Superior temporal gyrus (tissue), 1 donor: ENCODE measurements at regions not wholly inside any gene's neighbourhood (a gene's known extent, or its start where the extent isn't known, plus 50 kb on each side); places are given as distances from the start of the nearest gene placed in this dataset.

Experiments
- DNase-seq: peaks from one replicate; pipeline ENCODE4 v3.0.0-alpha.2; 2016; ENCODE audit errors: extremely low spot score

DNA sequence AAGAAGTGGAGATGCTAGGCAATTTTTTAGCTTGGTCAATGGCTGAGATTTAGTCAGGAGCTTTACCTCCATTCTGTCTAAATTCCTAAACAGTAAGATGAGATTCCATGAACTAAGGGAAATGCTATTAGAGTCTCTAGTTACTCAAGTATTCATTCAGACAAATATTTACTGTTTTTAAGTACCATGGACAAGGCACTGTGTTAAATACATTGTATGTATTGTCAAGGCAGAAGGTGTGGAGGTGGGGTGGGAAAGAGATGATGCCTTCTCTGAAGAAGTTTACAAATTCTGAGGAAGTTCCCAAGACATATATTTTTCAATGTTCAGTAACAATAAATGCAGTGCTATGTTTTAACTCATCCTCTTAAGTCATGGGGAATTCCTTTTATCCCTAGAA is 459.9 kb upstream of the NMUR2 start:
- DNase-seq: no peak

DNA sequence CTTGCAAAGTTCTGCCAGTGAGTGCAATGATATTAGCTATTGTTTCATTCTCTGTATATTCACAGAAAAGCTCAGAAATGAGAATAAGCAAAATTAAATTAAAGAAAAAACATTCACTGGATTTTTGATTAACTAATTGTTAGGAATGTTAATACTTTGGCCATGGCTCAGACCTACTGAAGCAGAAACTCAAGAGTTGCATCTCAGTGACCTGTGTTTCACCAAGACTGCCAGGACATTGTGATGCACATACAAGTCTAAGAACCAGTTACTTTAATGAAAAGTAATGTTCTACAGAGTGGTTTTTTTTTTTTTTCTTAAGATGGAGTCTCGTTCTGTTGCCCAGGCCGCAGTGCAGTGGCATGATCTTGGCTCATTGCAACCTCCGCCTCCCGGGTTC is 464.9 kb upstream of the NMUR2 start:
- no peak for DNase-seq

DNA sequence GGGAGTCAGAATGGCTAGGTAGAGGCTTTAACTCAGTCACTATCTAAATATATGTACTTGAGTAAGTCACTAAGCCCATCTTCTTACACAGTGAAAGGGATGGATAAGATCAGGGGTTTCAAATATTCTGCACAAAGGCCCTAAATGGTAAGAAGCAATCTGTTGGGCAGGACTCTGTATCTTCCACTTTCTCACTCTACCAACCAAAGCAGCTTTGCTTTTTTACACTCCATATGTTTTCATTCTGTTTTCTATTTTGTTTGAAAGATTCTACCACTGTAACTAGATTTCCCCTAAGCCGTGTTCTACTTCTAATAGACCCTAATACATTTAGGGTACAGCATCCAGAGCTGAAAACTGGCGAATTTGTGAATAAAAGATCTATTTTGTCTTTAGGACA is 477.5 kb upstream of the NMUR2 start:
- DNase-seq: no peak

DNA sequence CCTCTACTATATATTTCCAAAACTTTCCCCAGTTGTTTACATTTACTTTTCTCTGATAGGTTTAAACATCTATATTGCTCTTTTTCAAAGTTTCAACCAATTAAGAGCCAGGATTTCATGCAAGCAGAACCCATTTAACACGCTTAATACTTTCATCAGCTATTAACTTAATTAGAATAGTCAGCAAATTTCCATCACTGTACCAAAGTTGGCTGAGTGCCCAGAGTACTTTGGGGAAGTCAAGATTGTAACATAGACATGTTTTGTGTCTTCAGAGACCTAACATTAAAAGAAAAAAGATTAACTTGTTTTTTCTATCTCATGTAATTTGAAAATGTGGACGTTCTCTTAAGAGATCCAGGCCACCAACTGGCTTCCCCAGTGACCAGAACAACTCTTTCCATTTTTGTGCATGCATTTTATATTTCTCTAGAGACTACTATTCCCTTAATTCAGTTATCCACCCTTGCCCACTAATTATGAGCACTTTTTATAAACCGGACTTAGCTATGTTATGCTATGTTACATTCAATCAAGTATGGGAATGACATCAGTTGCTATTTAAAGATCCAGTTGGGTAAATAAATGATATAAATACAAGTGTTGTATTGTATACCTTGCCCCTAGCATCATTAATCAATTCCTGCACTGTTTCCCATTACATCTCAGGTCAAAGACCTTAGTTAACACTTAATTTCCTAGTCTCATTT is 478.1 kb upstream of the NMUR2 start:
- no peak for DNase-seq

DNA sequence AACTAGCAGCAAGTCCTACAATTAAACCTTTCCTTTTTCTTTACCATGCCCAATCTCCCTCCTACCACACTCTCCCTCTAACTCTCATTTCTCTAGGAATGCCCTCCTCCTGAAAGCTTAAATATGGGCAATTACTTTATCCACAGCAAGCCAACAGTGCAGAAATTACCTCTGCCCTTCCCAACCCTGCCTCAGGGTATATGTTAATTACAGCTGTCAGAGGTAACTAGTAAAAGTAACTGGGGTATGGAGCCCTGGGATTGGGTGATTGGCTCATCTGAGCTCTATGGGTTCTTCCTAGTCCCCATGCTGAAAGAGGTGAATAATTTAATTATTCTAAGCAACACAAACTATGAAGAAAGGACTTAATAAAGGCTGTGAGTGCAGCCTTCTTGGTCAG is 478.9 kb upstream of the NMUR2 start:
- no peak for DNase-seq

DNA sequence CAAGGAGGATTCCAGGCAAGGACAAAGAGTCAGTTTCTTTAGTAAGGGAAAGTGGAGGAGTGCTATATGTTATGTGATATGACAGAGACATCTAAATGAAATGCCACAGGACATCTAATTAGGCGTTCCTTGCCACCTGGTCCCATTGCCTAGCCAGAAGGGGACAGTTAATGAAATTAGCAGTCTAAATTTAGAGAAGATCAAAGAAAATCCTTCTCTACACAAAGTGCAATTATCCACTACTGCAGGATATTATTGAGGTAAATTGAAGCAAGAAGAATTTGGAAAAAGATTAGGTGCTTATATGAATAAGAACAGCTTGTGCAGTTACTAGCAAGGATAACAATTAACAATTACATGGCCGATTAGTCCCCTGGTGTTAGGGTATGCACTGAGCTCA is 495.3 kb upstream of the NMUR2 start:
- DNase-seq: no peak

DNA sequence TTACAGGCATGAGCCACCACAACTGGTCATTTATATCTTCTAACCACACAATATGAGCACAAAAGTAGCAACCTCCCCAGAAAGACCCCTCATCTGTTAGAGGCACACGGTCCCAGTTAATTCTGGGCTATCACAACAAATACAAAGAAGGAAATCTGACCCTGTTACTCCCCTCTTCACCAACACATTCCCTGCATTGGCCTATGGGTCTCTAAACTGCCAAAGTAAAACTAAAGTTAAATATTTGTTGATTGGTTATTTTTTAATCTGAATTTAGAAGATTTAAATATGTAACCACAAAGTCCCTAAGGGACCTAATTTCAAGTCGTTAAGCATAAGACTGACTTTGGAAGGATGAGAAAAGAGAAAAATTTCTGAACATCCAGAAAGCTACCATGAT is 496.7 kb upstream of the NMUR2 start:
- no peak for DNase-seq

DNA sequence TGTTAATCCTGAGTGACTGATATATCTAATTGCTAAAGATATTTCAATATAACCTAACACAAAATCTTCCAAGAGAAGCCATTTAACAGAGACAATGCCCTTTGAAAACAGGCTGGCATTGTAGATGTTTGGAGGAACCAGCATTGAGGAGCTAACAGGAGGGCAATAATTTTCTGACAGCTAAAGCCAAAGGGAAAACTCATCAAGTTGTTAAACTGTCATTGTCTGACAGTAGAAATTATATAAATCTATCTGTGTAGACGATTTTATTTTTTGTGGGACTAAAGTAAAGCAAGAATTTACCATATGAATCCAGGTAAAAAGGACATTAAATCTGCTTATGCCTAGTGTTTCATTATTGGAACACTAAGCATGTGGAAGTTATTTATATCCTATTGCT is 500.2 kb upstream of the NMUR2 start:
- DNase-seq: no peak

DNA sequence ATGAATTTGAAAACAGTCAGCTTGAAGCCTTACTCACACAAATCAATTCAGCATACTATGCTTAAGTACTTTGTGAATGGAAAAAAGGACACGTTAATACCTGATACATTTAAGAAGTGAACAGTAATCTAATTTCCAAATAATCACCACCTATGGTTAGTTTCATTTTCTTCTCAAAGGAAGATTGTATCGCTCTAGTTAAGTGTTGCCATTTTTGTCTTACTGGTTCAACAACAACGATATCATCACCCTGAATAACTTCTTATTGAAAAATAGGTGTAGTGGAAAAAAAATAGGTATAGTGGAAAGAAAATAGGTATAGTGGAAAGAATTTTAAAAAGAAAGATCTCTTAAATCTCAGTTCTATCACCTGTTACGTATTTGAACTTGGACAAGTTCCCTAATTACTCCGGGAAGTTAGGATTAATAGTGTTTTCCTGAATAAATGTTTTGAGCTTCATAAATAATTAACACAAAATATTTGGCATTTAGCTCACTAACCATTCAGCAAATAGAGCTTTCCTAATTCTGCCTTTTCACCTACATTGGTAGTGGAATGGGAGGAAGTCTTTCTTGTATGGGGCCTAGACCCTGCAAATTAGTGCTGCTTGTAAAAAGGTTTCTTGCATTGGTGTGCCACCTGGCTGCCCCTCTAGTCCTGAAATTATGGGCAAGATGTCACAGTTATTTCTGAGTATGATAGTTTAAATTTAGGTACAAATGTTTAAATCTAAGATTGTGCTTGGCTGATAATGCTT is 502.6 kb upstream of the NMUR2 start:
- no peak for DNase-seq

DNA sequence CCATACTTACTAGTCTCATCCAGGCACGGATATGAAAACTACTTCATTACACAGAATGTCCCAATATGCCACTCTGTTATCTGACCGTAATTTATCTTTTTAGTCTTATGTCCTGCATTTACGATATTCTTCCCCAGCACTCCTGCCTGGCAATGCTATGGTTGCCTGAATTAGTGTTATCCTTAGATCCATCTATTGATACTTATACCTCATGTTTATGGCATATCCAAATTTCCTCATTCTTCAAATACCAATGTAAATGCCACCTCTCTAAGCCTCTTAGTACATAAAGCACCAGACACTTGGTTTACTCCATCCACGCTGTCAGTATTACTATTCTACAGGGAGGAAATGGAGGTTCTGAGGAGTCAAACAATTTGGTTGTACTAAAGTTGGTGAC is 507.8 kb upstream of the NMUR2 start:
- no peak for DNase-seq

DNA sequence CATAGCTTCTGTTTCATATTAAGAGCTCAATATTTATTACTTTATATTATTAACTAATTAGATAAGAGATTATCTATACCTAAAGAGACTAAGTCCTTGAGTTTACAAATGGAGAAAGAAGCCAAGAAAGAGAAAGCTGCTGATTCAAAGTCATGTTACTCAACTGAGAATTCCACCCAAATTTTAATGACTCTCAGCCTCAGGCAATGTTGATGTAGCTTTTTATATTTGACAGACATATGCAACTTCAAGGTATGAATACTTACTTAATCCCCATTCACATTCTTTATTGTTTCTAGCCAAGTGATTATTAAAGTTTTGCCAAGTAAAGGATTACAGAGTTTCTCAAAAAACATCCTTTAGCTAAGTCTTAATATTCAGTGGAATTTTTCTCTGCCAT is 527.5 kb upstream of the NMUR2 start:
- DNase-seq: no peak

DNA sequence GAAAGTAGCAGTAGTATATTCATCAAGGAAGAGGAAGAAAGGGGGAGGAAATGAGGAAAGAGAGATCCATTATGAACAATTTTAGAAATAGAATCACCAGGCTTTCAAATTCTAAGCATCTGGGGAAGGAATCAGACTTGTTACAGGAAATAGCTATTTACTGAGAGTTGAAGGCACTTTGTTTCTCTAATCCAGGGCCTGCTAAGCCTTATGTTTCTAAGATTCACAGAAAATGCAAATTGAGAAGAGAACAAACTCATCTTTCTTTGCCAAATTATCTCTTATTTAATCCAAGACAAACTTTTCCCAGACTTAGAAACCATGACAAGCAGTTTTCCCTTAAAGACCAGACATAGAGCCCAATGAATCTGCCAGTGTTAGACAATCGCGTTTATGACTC is 528.0 kb upstream of the NMUR2 start:
- DNase-seq: no peak

DNA sequence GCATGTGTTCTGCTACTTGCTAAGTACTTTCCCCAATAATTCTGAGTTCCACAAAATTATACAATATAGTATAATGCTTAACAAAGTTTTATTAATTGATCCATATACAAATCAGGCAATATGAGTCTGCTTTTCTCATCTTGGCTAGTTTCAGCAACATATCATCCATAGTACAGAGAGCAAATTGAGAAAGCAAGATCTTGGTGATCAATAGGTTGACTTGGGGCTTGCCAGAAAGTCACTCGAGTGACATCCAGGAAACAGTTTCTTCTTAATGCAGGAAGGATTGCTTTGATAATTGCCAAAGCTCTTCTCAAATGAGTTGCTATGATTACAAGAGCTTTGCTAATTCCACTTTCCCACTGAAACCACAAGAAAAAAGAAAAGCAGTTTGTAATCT is 533.6 kb upstream of the NMUR2 start:
- DNase-seq: no peak

DNA sequence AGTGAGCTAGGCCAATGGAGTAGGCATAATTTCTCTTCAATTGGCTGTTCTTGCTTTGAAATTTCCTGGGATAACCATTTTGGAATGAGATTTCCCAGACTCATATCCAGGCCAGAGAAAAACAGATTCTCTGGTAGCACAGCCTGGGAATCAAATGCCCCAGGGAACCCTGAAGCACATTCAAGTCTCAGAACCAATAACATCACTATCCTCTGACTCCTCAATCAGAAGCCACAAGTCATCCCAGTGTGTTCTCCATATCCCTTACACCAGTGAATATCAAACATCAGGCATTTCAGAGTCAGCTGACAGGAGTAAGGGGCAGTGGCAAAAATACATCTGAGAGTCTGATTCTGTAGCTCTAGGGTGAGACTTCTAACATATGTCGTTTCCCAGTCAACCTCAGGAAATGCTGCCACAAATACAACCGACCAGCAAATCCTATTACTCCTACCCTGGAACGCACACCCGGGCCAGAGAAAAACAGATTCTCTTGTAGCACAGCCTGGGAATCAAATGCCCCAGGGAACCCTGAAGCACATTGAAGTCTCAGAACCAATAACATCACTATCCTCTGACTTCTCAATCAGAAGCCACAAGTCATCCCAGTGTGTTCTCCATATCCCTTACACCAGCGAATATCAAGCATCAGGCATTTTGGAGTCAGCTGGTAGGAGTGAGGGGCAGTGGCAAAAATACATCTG is 537.7 kb upstream of the NMUR2 start:
- no peak for DNase-seq

DNA sequence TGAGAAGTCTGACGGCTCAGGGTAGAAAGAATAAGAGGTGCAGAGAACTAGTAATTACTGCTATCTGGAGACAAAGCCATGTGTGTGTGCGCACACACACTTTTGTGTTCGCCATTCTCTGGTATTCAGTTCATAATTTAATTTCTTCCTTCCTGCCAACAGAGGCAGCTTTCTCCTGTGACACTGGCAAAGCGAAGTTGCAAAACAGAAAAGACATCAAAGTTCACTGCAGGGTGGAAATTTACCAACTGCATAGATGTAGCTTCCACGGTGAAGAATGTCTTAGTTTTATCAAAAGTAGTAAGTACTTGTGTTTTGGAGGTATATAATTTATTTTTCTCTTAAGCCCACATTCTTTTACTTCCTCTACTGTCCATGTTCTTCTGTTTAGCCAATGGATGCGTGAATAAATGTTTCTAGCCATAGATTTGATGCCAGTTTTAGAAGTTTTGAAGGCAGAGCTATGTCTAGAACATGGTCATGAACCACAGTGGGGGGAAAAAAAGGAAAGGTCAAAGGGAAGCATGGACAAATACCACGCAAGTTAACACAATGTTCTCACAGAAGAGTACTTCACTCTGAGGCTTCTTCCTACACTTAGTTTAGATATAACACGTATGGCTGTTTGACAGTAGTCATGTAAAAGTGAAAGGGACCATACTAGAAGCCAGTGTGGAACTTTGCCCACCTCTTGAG is 536.5 kb upstream of the GRIA1 start:
- DNase-seq: no peak

DNA sequence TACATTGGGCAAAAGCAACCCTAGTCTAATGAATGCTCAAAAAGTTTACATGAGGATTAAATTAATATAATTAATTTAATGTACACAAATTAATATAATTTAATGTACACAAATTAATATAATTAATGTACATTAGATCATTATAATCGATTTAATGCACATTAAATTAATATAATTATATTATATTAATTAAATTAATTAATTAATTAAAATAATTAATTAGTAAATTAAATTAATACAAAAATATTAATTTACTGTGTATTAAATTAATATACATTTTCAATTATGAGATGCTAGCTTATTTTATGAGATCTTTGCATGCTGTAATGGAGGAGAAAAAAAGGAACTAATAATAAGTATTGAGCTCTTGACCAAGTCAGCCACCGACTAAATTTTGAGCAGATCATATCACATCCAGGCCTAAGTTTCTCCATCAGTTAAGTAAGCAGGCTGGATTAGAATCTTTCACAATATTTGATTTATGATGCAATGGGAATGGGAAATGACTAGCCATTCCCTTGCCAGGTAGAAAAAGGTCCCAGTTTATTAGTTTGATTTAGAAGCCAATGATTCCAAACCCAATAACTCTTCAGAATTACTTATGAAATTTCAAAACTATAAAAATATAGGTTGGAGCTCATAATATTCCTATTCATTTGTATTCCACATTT is 533.4 kb upstream of the GRIA1 start:
- DNase-seq: no peak

DNA sequence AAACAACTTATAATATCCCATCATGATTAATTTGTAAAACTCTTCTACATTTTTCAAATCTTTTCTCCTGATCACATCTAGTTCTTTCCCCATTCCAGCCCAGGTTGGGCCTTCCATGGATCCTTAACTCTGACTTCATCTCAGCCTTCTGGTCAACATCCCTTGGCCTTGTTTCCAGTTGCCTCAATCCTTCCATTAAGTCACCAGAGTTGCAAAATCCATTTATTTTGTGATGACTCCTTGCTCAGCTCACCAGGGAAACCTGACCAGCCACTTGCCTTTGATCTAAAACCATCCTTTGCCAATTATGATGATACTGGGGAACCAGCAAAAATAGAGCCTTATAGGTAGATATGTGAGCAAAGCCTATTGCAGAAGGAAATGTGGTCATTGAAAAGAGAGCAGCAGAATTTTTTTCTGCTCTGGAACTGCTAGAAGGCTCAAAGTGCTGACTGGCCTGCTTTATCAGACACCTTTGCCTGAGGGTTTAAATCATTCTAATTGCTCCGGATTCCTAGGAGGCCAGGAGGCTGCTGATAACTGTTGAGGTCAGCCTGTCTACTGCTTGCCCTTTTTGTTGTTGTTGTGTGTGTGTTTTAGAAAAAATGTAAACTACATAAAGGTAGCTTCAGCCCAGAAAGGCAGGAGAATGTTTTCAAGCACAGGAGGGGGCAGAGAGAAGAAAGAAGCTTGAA is 512.2 kb upstream of the GRIA1 start:
- DNase-seq: no peak

DNA sequence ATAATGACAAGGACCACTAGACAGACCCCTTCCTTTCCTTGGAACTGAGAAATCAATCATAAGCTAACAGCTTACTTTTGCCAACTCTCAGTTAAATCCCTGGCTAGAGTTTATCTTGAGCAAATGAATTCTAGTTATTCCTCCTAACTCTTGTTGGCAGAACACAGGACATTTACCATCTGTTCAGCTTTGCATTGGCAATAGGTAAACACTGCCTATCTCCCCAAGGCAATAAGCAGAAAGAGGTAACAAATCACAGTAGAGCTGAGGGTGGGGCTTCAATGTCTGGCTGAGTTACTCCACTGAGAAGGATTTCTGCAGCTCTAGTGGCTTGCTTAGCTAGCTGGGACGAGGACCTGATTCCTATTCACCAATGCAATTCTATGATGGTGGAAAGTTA is 503.3 kb upstream of the GRIA1 start:
- peak; percentile 30 for DNase-seq

DNA sequence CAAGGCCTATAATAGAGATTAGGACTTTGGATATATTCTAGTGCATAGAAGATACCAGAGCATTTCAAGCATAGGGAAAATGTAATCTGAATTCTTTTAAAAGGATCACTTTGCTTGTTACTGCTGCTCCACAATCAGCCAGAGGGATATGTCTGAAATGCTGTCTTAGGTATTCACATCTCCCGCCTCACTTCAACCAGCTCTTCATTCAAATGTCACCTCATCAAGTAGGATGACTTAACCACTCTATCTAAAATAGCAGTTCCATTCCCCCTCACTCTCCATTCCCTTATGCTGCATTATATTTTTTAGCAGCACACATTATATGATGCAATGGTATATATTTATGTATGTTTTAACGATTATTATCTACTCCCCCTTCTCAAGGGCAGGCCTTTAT is 500.3 kb upstream of the GRIA1 start:
- no peak for DNase-seq

DNA sequence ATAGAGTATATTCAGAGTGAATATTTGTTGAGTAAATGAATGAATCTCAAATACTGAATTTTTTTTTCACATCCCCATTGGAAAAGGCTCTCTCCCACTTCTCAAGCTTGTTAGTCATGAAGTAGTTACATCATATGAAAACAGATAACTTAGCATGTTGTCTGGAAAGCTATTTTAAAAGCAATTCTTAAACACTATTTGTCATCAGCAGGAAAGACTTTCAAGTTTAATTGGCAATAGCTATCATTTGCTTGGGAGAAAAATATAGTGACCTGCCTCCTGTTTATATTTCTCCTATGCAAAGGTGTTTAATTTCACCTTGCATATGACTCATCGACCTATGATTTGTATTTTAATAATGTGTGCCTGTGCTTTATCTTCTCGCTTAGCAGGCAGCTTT is 499.8 kb upstream of the GRIA1 start:
- DNase-seq: peak; percentile 14

DNA sequence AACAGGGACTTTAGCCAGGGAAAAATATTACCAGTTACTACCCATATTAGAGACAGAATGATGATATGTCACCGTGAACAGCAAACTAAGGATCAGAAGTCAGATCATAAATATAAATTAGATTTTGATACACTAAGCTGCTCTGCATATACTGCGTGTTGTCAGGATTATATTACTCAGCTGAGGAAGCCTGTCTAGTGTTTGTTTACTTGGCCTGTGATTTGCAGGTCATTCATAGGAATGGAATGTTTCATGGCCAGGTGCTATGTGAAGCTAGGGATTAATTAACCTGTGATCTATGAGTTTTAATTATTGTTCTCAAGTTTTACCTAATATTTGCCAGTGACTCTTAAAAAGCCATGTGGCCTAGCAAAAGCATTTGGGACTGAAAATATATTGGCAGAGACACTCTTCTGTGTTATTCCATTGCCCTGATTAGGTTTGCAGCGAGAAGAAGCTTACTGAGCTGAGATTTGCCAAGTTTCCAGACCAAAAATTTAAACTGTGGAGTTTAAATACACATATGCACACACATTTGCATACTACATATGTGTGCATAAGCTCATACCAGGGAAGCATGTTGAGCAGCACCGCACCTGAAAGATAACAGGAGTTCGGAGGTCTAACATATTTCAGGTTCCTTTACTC is 496.3 kb upstream of the GRIA1 start:
- DNase-seq: no peak
